CD4-positive, CD25-positive, alpha-beta regulatory T cell (primary cell): ENCODE measurements at regions not wholly inside any gene's neighbourhood (a gene's known extent, or its start where the extent isn't known, plus 50 kb on each side); places are given as distances from the start of the nearest gene placed in this dataset.

Experiments
- ATAC-seq, 2 donors: fragments of 150-1000 bp; cut with Tn5 transposase; one replicate each; pipeline ENCODE4 v1.10.0; 2021; ENCODE audit warnings: low read depth in 2 of 2, moderate number of reproducible peaks in 2 of 2, moderate library complexity in 1 of 2
- DNase-seq, 3 donors: peaks; one replicate each; pipeline versions ENCODE4 v3.0.0 to v3.0.0-alpha.2; 2012 to 2022; ENCODE audit warnings: mixed read lengths in 1 of 3
- H3K27ac ChIP-seq: one replicate; pipeline ENCODE4 v1.7.0; 2013; ENCODE audit warnings: mild to moderate bottlenecking, low read length; ENCODE audit not compliant: insufficient read depth, poor library complexity, severe bottlenecking
- H3K27me3 ChIP-seq: one replicate; pipeline ENCODE4 v1.7.0; 2013; ENCODE audit warnings: low read length; ENCODE audit not compliant: control insufficient read depth, insufficient read depth
- H3K36me3 ChIP-seq: one replicate; pipeline ENCODE4 v1.7.0; 2013; ENCODE audit warnings: mild to moderate bottlenecking, low read length, moderate library complexity; ENCODE audit not compliant: control insufficient read depth, insufficient read depth
- H3K4me1 ChIP-seq: 2 replicates; pipeline ENCODE4 v1.7.0; 2013; ENCODE audit warnings: mild to moderate bottlenecking, low read length; ENCODE audit not compliant: insufficient read depth, control insufficient read depth, poor library complexity, severe bottlenecking
- H3K4me3 ChIP-seq: one replicate; pipeline ENCODE4 v1.7.0; 2013; ENCODE audit warnings: low read depth, mild to moderate bottlenecking, low read length, moderate library complexity
- H3K9me3 ChIP-seq, 2 experiments: 1 replicate in 1 of 2; 2 replicates in 1 of 2; pipeline ENCODE4 v1.7.0; 2013; ENCODE audit warnings: low read length in 2 of 2, mild to moderate bottlenecking in 1 of 2, moderate library complexity in 1 of 2; ENCODE audit not compliant: control insufficient read depth in 2 of 2
- H3K27ac Mint-ChIP-seq, 3 donors: one replicate each; pipeline ENCODE4 v1.8.0; 2020 to 2022; ENCODE audit warnings: mild to moderate bottlenecking in 3 of 3, mixed read lengths in 3 of 3, moderate library complexity in 2 of 3
- H3K27me3 Mint-ChIP-seq: one replicate; pipeline ENCODE4 v1.8.0; 2022; ENCODE audit warnings: mild to moderate bottlenecking, mixed read lengths
- H3K36me3 Mint-ChIP-seq: one replicate; pipeline ENCODE4 v1.8.0; 2020; ENCODE audit warnings: mixed read lengths
- H3K4me1 Mint-ChIP-seq, 4 donors: one replicate each; pipeline ENCODE4 v1.8.0; 2020 to 2022; ENCODE audit warnings: mixed read lengths in 4 of 4, mild to moderate bottlenecking in 1 of 4
- H3K4me3 Mint-ChIP-seq, 4 donors: one replicate each; pipeline ENCODE4 v1.8.0; 2020 to 2022; ENCODE audit warnings: mild to moderate bottlenecking in 4 of 4, mixed read lengths in 4 of 4, moderate library complexity in 3 of 4
- H3K9me3 Mint-ChIP-seq, 7 donors: one replicate each; pipeline ENCODE4 v1.8.0; 2020 to 2022; ENCODE audit warnings: mixed read lengths in 7 of 7, mild to moderate bottlenecking in 3 of 7, moderate library complexity in 2 of 7

- ATAC-seq (no peak), DNase-seq (no peak)
- no peak overlapping the region for H3K27ac ChIP-seq
- H3K27me3 Mint-ChIP-seq = no peaks in the 10 kb centered on the region
- H3K4me3 ChIP-seq = no peak overlapping the region
- no peaks in the 10 kb centered on the region for H3K27me3 ChIP-seq
- H3K4me1 ChIP-seq = no peaks in the 10 kb centered on the region
- peaks cover 0 to 5% (median 3%) of the 10 kb centered on the region in 4 donors for H3K4me1 Mint-ChIP-seq
- H3K36me3 Mint-ChIP-seq = peaks cover 6% of the 10 kb centered on the region
- no peaks in the 10 kb centered on the region for H3K36me3 ChIP-seq
- H3K27ac Mint-ChIP-seq = no peak overlapping the region
- H3K4me3 Mint-ChIP-seq = no peak overlapping the region
- H3K9me3 Mint-ChIP-seq = peaks cover 0 to 24% (median 8%) of the 10 kb centered on the region in 7 donors
- H3K9me3 ChIP-seq = peaks cover 0 to 13% of the 10 kb centered on the region in 2 experiments
These were observed 247.7 kb upstream of the PMFBP1 start for GRCh38 chr16:72419638-72420037.

GRCh38 chr16:72415379-72415778 lies 243.4 kb upstream of the PMFBP1 start:
- no peaks in the 10 kb centered on the region for H3K36me3 ChIP-seq
- no peak overlapping the region for H3K27ac ChIP-seq
- no peak overlapping the region for H3K27ac Mint-ChIP-seq
- H3K9me3 Mint-ChIP-seq = peaks cover 0 to 8% (median 5%) of the 10 kb centered on the region in 7 donors
- no peaks in the 10 kb centered on the region for H3K27me3 Mint-ChIP-seq
- no peaks in the 10 kb centered on the region for H3K9me3 ChIP-seq
- no peak overlapping the region for H3K4me3 ChIP-seq
- H3K4me1 ChIP-seq = no peaks in the 10 kb centered on the region
- H3K4me3 Mint-ChIP-seq = no peak overlapping the region
- H3K36me3 Mint-ChIP-seq = no peaks in the 10 kb centered on the region
- DNase-seq (no peak), ATAC-seq (no peak)
- H3K4me1 Mint-ChIP-seq = peaks cover 0 to 5% (median 3%) of the 10 kb centered on the region in 4 donors
- H3K27me3 ChIP-seq = no peaks in the 10 kb centered on the region

- ATAC-seq = no peak
- H3K4me1 ChIP-seq = no peaks in the 10 kb centered on the region
- no peaks in the 10 kb centered on the region for H3K27me3 Mint-ChIP-seq
- no peak overlapping the region for H3K27ac ChIP-seq
- H3K36me3 ChIP-seq = no peaks in the 10 kb centered on the region
- no peaks in the 10 kb centered on the region for H3K9me3 ChIP-seq
- DNase-seq = no peak
- no peak overlapping the region for H3K27ac Mint-ChIP-seq
- no peaks in the 10 kb centered on the region for H3K27me3 ChIP-seq
- H3K4me3 ChIP-seq = no peak overlapping the region
- peaks cover 0 to 2% (median 0%) of the 10 kb centered on the region in 4 donors for H3K4me1 Mint-ChIP-seq
- no peaks in the 10 kb centered on the region for H3K36me3 Mint-ChIP-seq
- no peak overlapping the region for H3K4me3 Mint-ChIP-seq
- H3K9me3 Mint-ChIP-seq = peaks cover 0 to 8% (median 0%) of the 10 kb centered on the region in 7 donors
These were observed 238.5 kb upstream of the PMFBP1 start for GRCh38 chr16:72410492-72410891.

- H3K27me3 Mint-ChIP-seq = no peaks in the 10 kb centered on the region
- Histone ChIP-seq H3K4me1 (no peaks in the 10 kb centered on the region), H3K27ac (no peak overlapping the region), H3K36me3 (no peaks in the 10 kb centered on the region), H3K4me3 (no peak overlapping the region), H3K27me3 (no peaks in the 10 kb centered on the region), H3K9me3 (no peaks in the 10 kb centered on the region)
- no peak overlapping the region for H3K27ac Mint-ChIP-seq
- no peaks in the 10 kb centered on the region for H3K4me1 Mint-ChIP-seq
- ATAC-seq (no peak), DNase-seq (no peak)
- H3K9me3 Mint-ChIP-seq = peaks cover 0 to 5% (median 0%) of the 10 kb centered on the region in 7 donors
- no peak overlapping the region for H3K4me3 Mint-ChIP-seq
- no peaks in the 10 kb centered on the region for H3K36me3 Mint-ChIP-seq
These were observed 237.5 kb upstream of the PMFBP1 start for GRCh38 chr16:72409423-72409822.

- no peak overlapping the region for H3K4me3 ChIP-seq
- no peak for DNase-seq
- Mint-ChIP-seq H3K27me3 (no peaks in the 10 kb centered on the region), H3K9me3 (peaks cover 0 to 9% (median 0%) of the 10 kb centered on the region in 7 donors), H3K4me1 (no peaks in the 10 kb centered on the region), H3K4me3 (no peak overlapping the region), H3K27ac (no peak overlapping the region), H3K36me3 (no peaks in the 10 kb centered on the region)
- ATAC-seq = no peak
- no peaks in the 10 kb centered on the region for H3K4me1 ChIP-seq
- no peaks in the 10 kb centered on the region for H3K27me3 ChIP-seq
- no peaks in the 10 kb centered on the region for H3K9me3 ChIP-seq
- no peak overlapping the region for H3K27ac ChIP-seq
- no peaks in the 10 kb centered on the region for H3K36me3 ChIP-seq
These were observed 234.4 kb upstream of the PMFBP1 start for GRCh38 chr16:72406390-72406789.

- no peak overlapping the region for H3K4me3 ChIP-seq
- no peak for DNase-seq
- no peaks in the 10 kb centered on the region for H3K27me3 Mint-ChIP-seq
- no peaks in the 10 kb centered on the region for H3K36me3 Mint-ChIP-seq
- H3K27me3 ChIP-seq = no peaks in the 10 kb centered on the region
- ATAC-seq = no peak
- no peak overlapping the region for H3K4me3 Mint-ChIP-seq
- peaks cover 0 to 5% (median 1%) of the 10 kb centered on the region in 7 donors for H3K9me3 Mint-ChIP-seq
- no peaks in the 10 kb centered on the region for H3K36me3 ChIP-seq
- no peaks in the 10 kb centered on the region for H3K4me1 ChIP-seq
- H3K27ac Mint-ChIP-seq = no peak overlapping the region
- H3K4me1 Mint-ChIP-seq = no peaks in the 10 kb centered on the region
- no peak overlapping the region for H3K27ac ChIP-seq
- H3K9me3 ChIP-seq = no peaks in the 10 kb centered on the region
These were observed 232.3 kb upstream of the PMFBP1 start for GRCh38 chr16:72404299-72404698.

GRCh38 chr16:72401084-72401361 lies 229.1 kb upstream of the PMFBP1 start:
- H3K9me3 ChIP-seq = no peaks in the 10 kb centered on the region
- DNase-seq = no peak
- peak overlapping the region in 1 of 4 donors; percentile 12 for H3K4me3 Mint-ChIP-seq
- no peak overlapping the region for H3K27ac Mint-ChIP-seq
- H3K27me3 ChIP-seq = no peaks in the 10 kb centered on the region
- H3K4me1 ChIP-seq = no peaks in the 10 kb centered on the region
- no peak for ATAC-seq
- H3K27ac ChIP-seq = no peak overlapping the region
- no peaks in the 10 kb centered on the region for H3K36me3 Mint-ChIP-seq
- H3K9me3 Mint-ChIP-seq = peaks cover 0 to 5% (median 1%) of the 10 kb centered on the region in 7 donors
- no peaks in the 10 kb centered on the region for H3K27me3 Mint-ChIP-seq
- no peaks in the 10 kb centered on the region for H3K36me3 ChIP-seq
- H3K4me1 Mint-ChIP-seq = no peaks in the 10 kb centered on the region
- H3K4me3 ChIP-seq = no peak overlapping the region

GRCh38 chr16:72400257-72401083 lies 228.5 kb upstream of the PMFBP1 start:
- Histone ChIP-seq H3K27me3 (no peaks in the 10 kb centered on the region), H3K4me3 (no peak overlapping the region), H3K4me1 (no peaks in the 10 kb centered on the region), H3K9me3 (no peaks in the 10 kb centered on the region), H3K36me3 (no peaks in the 10 kb centered on the region), H3K27ac (no peak overlapping the region)
- peak in 2 of 3 donors; percentile 12 to 48 for DNase-seq
- no peaks in the 10 kb centered on the region for H3K4me1 Mint-ChIP-seq
- H3K4me3 Mint-ChIP-seq = peak overlapping the region in 1 of 4 donors; percentile 12
- H3K36me3 Mint-ChIP-seq = no peaks in the 10 kb centered on the region
- H3K9me3 Mint-ChIP-seq = peaks cover 0 to 5% (median 2%) of the 10 kb centered on the region in 7 donors
- ATAC-seq = no peak
- H3K27me3 Mint-ChIP-seq = no peaks in the 10 kb centered on the region
- H3K27ac Mint-ChIP-seq = no peak overlapping the region
